GM23248 (cell line): ENCODE measurements at regions not wholly inside any gene's neighbourhood (a gene's known extent, or its start where the extent isn't known, plus 50 kb on each side); places are given as distances from the start of the nearest gene placed in this dataset.

Source experiments
- EZH2 ChIP-seq: fragments of 200-600 bp; sonication (generic); IDR thresholded peaks from 2 replicates; pipeline ENCODE4 v1.6.1; 2018; ENCODE audit warnings: antibody characterized with exemption, mild to moderate bottlenecking; ENCODE audit not compliant: insufficient read depth, poor library complexity, severe bottlenecking
- EZH2phosphoT487 ChIP-seq: fragments of 200-600 bp; sonication (generic); IDR thresholded peaks from 2 replicates; pipeline ENCODE4 v1.6.1; 2018; ENCODE audit warnings: antibody characterized with exemption, moderate library complexity, mild to moderate bottlenecking, low read depth; ENCODE audit not compliant: insufficient read depth

GRCh38 chr4:153062652-153063168, 126.6 kb downstream of the FHDC1 start:
- no peak for TF ChIP-seq EZH2
- no peak for TF ChIP-seq EZH2phosphoT487
